GM13977 (cell line): ENCODE measurements at regions not wholly inside any gene's neighbourhood (a gene's known extent, or its start where the extent isn't known, plus 50 kb on each side); places are given as distances from the start of the nearest gene placed in this dataset.

Source experiments
- DNase-seq: peaks from one replicate; pipeline ENCODE4 v3.0.0; 2012; ENCODE audit warnings: low spot score
- in situ Hi-C: fragments of 300-500 bp; cut with MboI; formaldehyde crosslinking; loops from one replicate; pipeline ENCODE4 v1.12.0; 2022; ENCODE audit warnings: low sequenced_read_pairs, low pct_unique_long_range_greater_than_20kb, mixed read lengths, inconsistent platforms; ENCODE audit not compliant: unreplicated experiment
- TF ChIP-seq, protein P1 (sequence below): IDR thresholded peaks from 2 replicates; pipeline ENCODE4 v1.5.1; 2012; ENCODE audit warnings: mild to moderate bottlenecking, control low read depth; ENCODE audit not compliant: insufficient read depth; ENCODE audit errors: extremely low read depth, missing control alignments

GRCh38 chr10:31754803-31755624 is 173.6 kb downstream of the ARHGAP12 start:
- DNase-seq = no peak
- in situ Hi-C loops = no loop called here
- TF ChIP-seq, protein P1, sequence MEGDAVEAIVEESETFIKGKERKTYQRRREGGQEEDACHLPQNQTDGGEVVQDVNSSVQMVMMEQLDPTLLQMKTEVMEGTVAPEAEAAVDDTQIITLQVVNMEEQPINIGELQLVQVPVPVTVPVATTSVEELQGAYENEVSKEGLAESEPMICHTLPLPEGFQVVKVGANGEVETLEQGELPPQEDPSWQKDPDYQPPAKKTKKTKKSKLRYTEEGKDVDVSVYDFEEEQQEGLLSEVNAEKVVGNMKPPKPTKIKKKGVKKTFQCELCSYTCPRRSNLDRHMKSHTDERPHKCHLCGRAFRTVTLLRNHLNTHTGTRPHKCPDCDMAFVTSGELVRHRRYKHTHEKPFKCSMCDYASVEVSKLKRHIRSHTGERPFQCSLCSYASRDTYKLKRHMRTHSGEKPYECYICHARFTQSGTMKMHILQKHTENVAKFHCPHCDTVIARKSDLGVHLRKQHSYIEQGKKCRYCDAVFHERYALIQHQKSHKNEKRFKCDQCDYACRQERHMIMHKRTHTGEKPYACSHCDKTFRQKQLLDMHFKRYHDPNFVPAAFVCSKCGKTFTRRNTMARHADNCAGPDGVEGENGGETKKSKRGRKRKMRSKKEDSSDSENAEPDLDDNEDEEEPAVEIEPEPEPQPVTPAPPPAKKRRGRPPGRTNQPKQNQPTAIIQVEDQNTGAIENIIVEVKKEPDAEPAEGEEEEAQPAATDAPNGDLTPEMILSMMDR = no peak

GRCh38 chr10:31753681-31754080 is 174.9 kb downstream of the ARHGAP12 start:
- in situ Hi-C loops = no loop called here
- TF ChIP-seq, protein P1 = no peak
- DNase-seq = no peak

DNA sequence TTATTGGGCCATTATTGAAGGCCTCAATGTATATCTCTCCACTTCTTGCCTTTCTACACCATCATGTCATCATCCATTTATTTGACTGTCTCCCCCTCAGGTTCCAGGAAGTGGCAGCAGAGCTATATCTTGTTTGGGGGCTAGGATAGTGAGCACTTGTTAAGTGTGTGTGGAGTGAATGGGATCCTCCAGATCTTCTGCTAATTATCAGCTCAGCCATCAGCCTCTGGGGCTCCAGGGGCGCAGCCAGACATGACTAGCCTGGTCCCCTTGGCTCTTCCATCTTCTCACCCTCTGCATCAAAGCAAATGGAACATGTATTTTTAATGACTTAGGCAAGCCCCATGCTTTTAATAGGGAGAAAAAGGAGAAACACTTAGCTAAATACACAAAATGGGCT is 176.5 kb downstream of the ARHGAP12 start:
- no peak for DNase-seq
- in situ Hi-C loops = no loop called here
- TF ChIP-seq, protein P1 = no peak

DNA sequence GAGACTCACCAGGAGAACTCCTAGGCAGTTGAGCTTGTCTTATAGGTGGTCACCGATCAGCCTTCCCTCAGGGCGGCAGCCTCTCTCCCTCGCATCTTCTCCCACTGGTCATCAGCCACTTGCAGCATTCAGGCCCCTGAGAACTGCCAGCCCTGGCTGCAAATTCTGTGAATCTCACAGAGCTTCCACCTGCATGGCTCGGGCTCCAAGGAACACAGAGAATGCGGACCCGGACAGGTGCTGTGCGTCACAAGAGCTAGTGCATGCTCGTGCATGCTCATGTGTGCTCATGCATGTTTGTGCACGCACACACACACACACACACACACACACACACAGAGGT is 176.9 kb downstream of the ARHGAP12 start:
- no peak for DNase-seq
- in situ Hi-C loops = no loop called here
- TF ChIP-seq, protein P1 = no peak

GRCh38 chr10:31751051-31751737 is 177.4 kb downstream of the ARHGAP12 start:
- TF ChIP-seq, protein P1 = no peak
- in situ Hi-C loops = no loop called here
- no peak for DNase-seq

DNA sequence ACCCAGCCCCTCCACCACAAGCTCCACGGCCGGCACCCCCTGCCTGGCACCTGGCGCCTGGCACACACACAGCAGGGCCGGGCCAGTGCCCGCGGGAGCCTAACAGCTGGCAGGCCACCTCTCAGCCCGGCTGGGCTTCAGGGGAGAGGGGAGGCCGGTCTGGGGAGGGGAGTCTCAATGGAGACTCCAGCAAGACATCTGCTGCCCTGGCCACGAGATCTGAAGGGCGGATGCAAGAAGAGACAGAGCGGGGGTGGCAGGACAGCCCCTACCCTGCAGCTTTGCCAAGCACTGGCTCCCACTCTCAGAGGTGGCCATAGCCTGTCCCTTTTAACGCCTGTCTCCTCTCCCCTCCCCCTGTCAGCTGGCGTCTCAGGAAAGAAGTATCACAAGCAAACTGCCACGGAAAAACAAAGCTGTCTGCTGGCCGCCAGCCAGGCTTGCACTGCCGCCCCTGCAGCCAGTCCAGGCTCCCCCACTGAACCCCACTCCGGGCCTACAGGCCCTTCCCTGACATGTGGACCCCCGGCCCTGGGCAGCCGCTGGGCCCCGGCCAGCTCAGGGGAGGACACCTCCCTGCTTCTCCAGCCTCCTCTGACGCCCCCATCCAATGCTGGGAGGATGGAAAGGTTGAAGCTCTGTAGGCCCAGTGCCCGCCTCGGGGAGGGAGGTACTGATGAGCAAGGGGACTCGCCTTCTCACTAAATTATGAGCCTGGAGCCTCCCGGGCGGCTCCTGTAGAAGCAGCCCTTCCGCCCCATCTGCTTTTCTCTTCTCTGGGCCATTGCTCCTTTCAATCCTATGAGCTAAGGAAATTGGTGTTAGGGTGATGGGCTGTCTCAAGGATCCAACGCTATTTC is 178.4 kb downstream of the ARHGAP12 start:
- DNase-seq = no peak
- in situ Hi-C loops = no loop called here
- TF ChIP-seq, protein P1 = no peak
